ENCODE measurements at regions not wholly inside any gene's neighbourhood (a gene's known extent, or its start where the extent isn't known, plus 50 kb on each side); places are given as distances from the start of the nearest gene placed in this dataset.

- no peak for DNase-seq
Observed at GRCh38 chr6:22081709-22082108, 215.1 kb downstream of the PRL start.

DNA sequence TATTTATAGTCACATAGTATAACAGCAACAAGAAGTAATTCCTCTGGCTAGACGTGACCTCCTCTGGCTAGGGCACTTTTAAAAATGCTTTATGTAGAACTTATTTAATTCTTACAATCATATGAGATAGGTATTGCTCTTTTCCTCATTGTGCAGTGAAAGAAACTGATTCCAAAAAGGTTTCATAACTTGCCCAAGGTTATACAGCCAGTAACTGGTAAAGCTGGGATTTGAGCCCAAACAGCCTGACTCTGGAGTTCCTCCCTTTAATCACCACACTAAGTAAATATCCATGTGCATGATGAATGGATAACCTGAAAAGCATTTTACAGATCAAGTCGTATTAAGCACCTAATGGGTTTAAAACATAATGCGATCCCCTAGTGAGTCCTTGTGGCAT, 214.6 kb downstream of the PRL start:
- no peak for DNase-seq

- no peak for DNase-seq
Observed at GRCh38 chr6:22083119-22083518, 213.7 kb downstream of the PRL start.

- DNase-seq, result no peak
Observed at GRCh38 chr6:22087960-22088706, 208.7 kb downstream of the PRL start.

GRCh38 chr6:22091424-22091948, 205.3 kb downstream of the PRL start:
- no peak for DNase-seq

- no peak for DNase-seq
Observed at GRCh38 chr6:22095836-22096235, 201.0 kb downstream of the PRL start.

DNA sequence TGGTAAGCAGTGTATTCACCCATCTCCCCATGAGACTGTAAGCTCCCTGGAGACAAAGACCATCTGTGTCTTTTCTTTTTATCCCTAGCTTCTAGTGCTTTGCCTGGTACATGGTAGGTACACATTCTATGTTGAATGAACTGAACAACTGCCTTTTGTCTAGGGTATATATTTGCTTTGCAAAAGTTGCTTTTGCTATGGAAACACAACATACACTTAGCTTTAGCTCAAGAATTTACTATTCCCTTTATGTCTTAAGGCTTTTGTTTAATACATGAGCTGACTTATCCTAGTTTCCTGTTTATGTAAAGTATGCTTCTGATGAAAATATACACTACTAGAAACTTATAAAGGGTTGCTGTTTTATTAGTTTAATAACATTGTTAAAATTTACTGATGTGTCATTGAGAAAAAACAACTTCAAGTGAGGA, 198.2 kb downstream of the PRL start:
- DNase-seq, result peak; percentile 61

- peak; percentile 67 for DNase-seq
Observed at GRCh38 chr6:22099231-22099630, 197.6 kb downstream of the PRL start.

DNA sequence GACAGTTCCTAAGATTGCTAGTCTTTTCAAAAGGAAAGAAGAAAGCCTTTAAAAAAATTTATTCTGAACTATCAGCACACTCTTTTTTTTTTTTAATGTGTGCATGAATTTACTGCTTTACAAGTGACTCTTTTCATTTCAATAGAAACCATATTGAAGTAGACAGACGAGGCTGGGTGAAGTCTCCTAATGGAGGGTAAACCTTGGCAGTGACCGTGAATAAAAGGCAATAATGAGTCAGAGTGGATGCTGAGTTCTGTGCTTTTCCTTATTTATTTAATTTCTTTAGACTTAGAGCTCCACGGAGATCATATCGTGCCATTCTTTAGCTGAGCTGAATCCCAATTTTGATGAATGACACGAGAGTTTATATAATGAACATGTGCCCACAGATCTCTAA, 196.9 kb downstream of the PRL start:
- DNase-seq, result no peak

GRCh38 chr6:22101163-22101562, 195.7 kb downstream of the PRL start:
- no peak for DNase-seq

DNA sequence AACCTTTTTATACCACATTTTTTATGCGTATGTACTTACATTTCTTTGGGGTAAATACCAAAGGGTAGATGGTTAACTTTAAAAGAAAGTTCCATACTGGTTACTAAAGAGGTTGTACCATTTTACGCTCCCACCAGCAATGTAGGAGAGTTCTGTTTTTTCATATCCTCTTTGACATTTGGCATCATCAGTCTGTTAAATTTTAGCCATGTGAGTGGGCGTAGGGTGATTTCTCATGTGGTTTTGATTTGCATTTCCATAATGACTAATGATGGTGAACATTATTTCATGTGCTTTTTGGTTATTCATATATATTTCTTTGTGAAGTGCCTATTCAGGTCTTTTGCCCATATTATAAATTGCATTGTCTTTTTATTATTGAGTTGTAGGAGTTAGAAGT, 194.2 kb downstream of the PRL start:
- no peak for DNase-seq

DNA sequence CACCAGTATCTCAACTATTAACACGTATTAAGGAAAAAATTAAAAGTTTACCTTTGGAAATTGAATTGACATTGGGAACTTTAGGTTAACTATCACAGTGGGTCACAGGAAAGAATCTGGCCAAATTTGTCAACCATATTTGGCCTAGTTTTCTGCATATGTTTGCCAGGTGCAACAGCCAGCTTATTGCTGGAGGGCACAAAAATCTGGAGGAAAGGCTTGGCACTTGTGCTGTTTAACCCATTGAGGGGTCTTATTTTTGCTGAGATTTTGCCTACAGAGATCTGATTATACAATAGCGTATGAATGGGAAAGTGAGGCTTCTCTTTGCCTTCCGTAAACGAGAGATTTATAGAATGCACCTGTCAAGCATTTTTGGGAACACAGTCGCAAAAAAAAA, 190.4 kb downstream of the PRL start:
- no peak for DNase-seq

DNA sequence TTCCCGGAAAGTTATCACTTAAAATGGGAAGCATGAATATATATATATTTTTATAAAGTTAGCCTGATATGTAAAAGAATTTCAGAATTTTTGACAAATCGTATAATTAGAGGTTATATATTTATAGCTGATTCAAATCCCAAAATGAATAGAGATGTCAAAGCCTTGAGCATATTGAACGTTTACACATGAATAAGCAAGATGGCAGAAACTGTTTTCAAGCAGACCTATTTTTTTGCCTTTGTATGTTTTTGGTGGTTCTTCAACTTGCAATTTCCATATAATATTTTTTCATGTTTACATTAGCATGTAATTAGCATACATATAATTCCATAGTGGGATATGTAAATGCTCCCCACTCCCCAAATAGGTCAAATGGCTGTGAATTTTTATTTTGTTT, 189.9 kb downstream of the PRL start:
- DNase-seq, result no peak

DNA sequence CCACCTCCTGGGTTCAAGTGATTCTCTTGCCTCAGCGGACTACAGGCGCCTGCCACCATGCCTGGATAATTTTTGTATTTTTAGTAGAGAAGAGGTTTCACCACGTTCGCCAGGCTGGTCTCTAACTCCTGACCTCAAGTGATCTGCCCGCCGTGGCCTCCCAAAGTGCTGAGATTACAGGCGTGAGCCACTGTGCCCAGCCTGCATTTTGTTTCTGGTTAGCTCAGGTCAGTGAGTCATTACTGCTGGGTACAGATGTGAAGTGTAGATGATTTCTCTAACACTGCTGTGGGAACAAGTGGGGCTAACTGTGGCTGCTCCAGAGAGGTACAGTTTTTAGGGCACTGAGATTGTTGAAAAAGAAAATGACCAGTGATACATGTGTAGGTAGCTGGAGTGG, 188.6 kb downstream of the PRL start:
- DNase-seq, result no peak

- no peak for DNase-seq
Observed at GRCh38 chr6:22110061-22110460, 186.8 kb downstream of the PRL start.

DNA sequence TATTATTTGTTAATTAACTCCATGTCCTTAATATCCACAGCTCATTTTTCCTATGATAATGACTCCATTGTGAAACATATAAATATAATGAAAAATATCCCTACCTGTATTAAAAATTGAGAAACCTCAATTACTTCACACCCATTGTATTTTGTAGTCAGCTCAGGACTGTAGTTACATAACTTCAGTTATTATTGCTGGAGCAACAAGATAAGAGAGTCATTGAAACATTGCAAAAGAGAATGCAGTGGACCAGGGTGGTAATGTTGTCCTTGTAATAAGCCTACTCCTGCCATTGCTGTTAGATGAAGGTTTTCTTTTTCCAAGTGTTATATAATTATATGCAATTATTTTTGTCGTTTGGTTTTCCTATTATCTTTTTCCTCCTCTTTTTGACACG, 184.4 kb downstream of the PRL start:
- no peak for DNase-seq

- DNase-seq, result no peak
Observed at GRCh38 chr6:22113026-22113766, 183.6 kb downstream of the PRL start.

DNA sequence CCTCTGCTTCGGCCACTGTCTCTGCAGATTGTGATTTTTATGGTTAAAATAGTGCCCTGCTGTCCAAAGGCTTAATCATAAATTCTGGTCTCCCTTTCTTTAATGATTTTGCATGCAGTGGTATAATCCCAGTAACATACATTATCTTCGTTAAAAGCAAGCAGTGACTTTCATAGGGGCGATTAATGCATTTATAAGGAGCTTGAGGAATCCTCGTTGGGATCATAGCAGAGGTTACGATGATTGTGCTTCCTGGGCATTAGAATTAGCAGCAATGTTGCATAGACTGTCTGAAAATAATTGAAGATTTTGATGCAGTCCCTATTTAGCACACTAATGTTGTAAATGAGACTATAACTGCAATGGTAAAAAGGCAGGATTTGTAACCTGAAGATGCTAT, 181.3 kb downstream of the PRL start:
- DNase-seq, result no peak

GRCh38 chr6:22117631-22118030, 179.2 kb downstream of the PRL start:
- no peak for DNase-seq

GRCh38 chr6:22119500-22119899, 177.3 kb downstream of the PRL start:
- no peak for DNase-seq

GRCh38 chr6:22124756-22125155, 172.1 kb downstream of the PRL start:
- DNase-seq, result no peak

GRCh38 chr6:22126910-22127309, 169.9 kb downstream of the PRL start:
- DNase-seq, result no peak

- DNase-seq, result no peak
Observed at GRCh38 chr6:22129751-22130150, 167.1 kb downstream of the PRL start.

DNA sequence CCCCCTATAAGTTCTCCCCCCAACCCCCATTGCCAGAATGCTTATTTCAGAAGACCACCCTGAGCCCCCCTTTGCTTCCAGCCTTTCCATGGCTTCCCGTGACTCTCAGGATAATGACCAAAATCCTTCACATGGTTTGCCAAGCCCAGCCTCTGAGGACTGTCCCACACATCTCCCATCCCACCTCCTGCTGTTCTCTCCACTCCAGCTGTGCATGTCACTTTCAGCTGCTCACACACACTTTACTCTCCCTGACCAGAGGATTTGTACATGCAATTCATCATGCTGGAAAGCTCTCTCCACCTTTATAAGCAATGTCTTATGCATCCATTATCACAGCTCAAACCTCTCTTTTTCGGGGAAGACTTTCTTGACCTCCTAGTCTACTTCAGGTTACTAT, 164.2 kb downstream of the PRL start:
- DNase-seq, result no peak

Measured in NCI-H2171 (cell line).